Stimulated activated naive CD8-positive, alpha-beta T cell treated with anti-CD3 and anti-CD28 coated beads, Interleukin-15, amount 100 ng/mL, for 72 hours (primary cell): ENCODE measurements at regions not wholly inside any gene's neighbourhood (a gene's known extent, or its start where the extent isn't known, plus 50 kb on each side); places are given as distances from the start of the nearest gene placed in this dataset.

Experiments
- ATAC-seq: fragments of 150-1000 bp; cut with Tn5 transposase; 2 replicates; pipeline ENCODE4 v1.10.0; 2021; ENCODE audit warnings: mild to moderate bottlenecking, moderate library complexity
- DNase-seq, 2 donors: peaks; one replicate each; pipeline ENCODE4 v3.0.0; 2021 to 2022
- H3K27ac Mint-ChIP-seq, 2 donors: one replicate each; pipeline ENCODE4 v1.8.0; 2022; ENCODE audit warnings: mild to moderate bottlenecking in 2 of 2, mixed read lengths in 2 of 2, moderate library complexity in 2 of 2
- H3K27me3 Mint-ChIP-seq: one replicate; pipeline ENCODE4 v1.8.0; 2022; ENCODE audit warnings: mixed read lengths
- H3K4me1 Mint-ChIP-seq: one replicate; pipeline ENCODE4 v1.8.0; 2022; ENCODE audit warnings: mild to moderate bottlenecking, mixed read lengths
- H3K4me3 Mint-ChIP-seq, 2 donors: one replicate each; pipeline ENCODE4 v1.8.0; 2022; ENCODE audit warnings: mild to moderate bottlenecking in 2 of 2, mixed read lengths in 2 of 2, moderate library complexity in 1 of 2
- H3K9me3 Mint-ChIP-seq, 2 donors: one replicate each; pipeline ENCODE4 v1.8.0; 2022; ENCODE audit warnings: mixed read lengths in 2 of 2

DNA sequence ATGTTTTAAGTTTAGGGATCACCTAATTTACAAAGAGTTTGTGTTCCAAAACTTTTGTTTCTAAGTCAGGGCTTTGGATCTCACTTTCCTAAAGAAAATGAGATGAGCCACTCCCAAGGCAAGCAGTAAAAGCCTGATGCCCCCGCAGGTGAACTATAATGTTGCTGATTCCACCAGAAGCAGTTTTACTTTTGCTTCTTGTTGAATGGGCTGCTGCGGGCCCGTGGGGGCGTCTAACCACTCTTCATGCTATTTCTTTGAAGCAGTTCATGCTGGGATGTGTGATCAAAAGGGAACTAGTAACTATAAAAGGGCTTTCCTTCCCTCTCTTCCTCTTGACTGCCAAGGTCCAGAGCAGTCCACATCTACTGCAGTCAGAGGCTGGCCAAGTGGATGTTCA, 118.7 kb upstream of the NEBL start:
- ATAC-seq = peak; percentile 23

DNA sequence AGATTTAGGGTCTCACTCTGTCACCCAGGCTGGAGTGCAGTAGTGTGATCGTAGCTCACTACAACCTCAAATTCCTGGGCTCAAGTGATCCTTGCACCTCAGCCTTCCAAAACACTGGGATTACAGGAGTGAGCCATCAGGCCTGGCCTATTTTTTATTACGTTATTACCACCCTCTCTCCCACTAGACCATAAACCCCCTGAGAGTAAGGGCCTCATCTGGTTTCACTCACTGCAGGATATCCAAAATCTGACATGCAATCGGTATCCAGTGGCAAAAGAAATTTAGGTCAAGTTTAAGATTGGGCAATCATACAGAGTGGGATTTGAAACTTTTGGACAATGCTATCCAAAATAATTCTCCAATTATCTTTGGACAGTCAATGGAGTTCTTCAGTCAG, 117.0 kb upstream of the NEBL start:
- H3K4me1 Mint-ChIP-seq = no peaks in the 10 kb centered on the region
- no peak overlapping the region for H3K27ac Mint-ChIP-seq
- no peak for ATAC-seq
- H3K9me3 Mint-ChIP-seq = peaks cover 0 to 3% of the 10 kb centered on the region in 2 donors
- DNase-seq = no peak
- no peaks in the 10 kb centered on the region for H3K27me3 Mint-ChIP-seq
- H3K4me3 Mint-ChIP-seq = no peak overlapping the region

More for the DNA sequence above, 118.7 kb upstream of the NEBL start:
- peaks cover 10 to 16% of the 10 kb centered on the region in 2 donors for H3K9me3 Mint-ChIP-seq
- no peak overlapping the region for H3K4me3 Mint-ChIP-seq
- H3K27me3 Mint-ChIP-seq = no peaks in the 10 kb centered on the region
- H3K4me1 Mint-ChIP-seq = no peaks in the 10 kb centered on the region
- DNase-seq = no peak
- no peak overlapping the region for H3K27ac Mint-ChIP-seq

DNA sequence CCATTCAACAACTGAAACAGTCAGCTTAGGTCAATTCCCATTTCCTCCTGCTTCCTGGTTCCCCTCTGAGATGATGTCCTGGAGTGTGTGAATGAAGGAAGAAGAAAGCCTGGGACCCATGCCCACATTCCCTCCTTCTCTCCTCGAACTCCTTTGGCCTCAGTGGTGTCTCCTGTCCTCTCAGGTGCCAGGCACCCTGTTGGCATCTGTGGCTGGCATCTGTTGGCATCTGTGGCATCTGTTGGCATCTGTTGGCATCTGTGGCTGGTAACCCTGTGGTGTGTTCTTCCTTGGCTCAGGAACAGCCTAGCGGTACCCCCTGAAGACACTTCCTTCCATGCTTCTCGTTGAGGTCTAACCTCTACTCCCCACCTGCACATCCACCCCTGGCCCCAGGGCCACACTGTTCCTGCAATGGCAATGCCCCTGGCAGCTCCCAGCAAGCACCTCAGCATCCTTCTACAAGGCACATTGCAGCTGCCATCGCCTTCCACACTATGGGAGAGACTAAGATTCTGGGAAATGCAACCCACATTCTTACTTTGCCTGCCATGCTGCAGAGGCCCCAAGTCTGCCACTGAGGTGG, 114.4 kb upstream of the NEBL start:
- Mint-ChIP-seq H3K4me1 (no peaks in the 10 kb centered on the region), H3K27ac (no peak overlapping the region), H3K27me3 (no peaks in the 10 kb centered on the region), H3K4me3 (no peak overlapping the region), H3K9me3 (no peaks in the 10 kb centered on the region)
- ATAC-seq (no peak), DNase-seq (no peak)

DNA sequence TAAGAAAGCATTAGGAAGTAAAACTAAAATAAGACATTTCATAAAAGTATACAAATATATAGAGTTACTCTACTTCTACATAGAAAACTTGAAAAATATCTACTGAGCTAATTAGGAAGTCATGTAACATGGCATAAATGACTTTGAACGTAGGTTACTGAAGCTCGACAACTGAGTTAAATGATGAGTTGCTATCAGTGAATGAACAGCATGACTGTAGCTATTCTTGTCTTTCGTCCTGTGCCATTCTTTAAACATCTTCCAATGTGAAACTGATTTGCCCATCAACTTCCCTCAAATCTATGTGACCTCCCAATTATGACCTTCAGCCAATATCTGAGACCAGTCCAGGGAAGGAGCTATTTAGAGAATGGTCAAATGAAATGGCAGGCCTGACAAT, 113.5 kb upstream of the NEBL start:
- DNase-seq (no peak), ATAC-seq (no peak)
- peak overlapping the region; percentile 5 to 44 for H3K27ac Mint-ChIP-seq
- no peaks in the 10 kb centered on the region for H3K27me3 Mint-ChIP-seq
- no peak overlapping the region for H3K4me3 Mint-ChIP-seq
- no peaks in the 10 kb centered on the region for H3K9me3 Mint-ChIP-seq
- no peaks in the 10 kb centered on the region for H3K4me1 Mint-ChIP-seq

DNA sequence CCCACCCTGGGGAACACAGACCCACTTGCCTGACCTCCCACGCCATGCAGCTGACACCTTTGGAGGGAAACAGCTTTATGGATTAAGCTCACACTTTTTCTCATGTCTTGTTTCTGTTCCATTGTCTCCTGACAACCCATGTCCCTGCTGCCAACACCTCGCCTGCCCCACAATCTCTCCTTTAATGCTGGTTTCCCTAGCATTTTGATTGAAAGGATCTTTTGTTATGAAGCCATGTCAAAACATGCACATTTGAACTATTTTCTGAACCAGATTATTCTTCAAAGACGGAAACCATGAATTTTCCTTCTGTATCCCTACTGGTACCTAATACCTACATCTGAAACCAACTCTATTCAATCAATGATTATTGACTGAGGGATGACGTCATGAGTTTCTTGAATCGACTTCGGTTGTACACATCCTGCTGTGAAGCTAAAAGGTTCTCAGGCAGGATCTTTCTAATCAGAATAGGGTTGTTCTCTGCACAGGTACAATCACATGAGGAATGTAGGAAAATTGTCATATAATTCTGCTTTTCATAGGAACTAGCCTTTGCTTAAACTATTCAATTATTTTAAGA, 106.2 kb upstream of the NEBL start:
- Mint-ChIP-seq H3K9me3 (peaks cover 0 to 5% of the 10 kb centered on the region in 2 donors), H3K27me3 (peaks cover 7% of the 10 kb centered on the region), H3K27ac (peak overlapping the region in 1 of 2 donors; percentile 3), H3K4me1 (no peaks in the 10 kb centered on the region), H3K4me3 (no peak overlapping the region)
- no peak for DNase-seq
- ATAC-seq = no peak

DNA sequence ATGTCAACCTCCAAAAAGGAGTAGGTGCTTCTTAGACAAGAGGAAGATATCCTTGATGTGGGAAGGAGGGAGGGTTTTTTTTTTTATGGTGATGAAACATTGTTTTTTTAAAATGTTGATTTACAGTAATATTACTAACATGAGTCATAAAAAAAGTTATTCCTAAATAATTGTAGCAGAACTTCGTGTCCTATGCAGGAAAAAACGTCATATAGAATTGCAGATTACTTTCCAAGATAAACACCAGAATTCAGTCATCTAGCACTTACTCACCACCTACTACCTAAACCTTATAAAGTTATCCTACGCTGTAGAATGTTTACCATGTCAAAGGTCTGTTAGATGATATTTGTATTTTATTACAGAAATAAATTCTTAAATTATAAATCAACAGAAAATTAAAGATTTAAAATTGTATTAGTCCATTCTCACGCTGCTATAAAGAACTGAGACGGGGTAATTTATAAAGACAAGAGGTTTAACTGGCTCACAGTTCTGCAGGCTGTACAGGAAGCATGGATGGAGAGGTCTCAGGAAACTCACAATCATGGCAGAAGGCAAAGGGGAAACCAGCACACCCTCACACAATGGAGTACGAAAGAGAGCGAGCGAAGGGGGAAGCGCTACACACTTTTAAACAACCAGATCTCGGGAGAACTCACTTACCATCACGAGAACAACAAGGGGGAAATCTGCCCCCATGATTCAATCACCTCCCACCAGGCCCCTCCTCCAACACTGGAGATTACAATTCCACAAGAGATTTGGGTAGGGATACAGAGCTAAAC, 105.2 kb upstream of the NEBL start:
- no peak overlapping the region for H3K27ac Mint-ChIP-seq
- peaks cover 7% of the 10 kb centered on the region for H3K27me3 Mint-ChIP-seq
- DNase-seq = no peak
- ATAC-seq = no peak
- H3K4me3 Mint-ChIP-seq = no peak overlapping the region
- H3K4me1 Mint-ChIP-seq = no peaks in the 10 kb centered on the region
- peaks cover 0 to 5% of the 10 kb centered on the region in 2 donors for H3K9me3 Mint-ChIP-seq

DNA sequence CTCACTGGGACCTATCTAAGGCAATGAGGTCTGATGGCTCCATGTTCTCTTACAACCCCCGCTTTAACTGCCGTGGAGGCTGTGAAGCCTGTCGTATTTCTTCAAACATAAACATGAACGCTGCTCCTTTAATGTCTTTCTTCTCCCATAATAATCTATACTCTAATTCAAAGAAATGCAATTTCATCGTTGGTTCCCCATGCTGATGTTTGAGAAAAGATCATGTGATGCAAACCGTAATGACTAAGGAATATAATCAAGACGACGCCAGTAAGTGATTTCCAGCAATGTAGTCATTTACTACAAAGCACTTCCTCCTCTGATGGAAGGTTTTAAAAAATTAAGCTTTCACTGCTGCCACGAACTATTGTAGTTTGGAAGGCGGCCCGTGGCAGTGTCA, 102.6 kb upstream of the NEBL start:
- ATAC-seq = no peak
- Mint-ChIP-seq H3K4me1 (no peaks in the 10 kb centered on the region), H3K27me3 (peaks cover 7% of the 10 kb centered on the region), H3K27ac (no peak overlapping the region), H3K4me3 (no peak overlapping the region), H3K9me3 (peaks cover 0 to 5% of the 10 kb centered on the region in 2 donors)
- DNase-seq = no peak

DNA sequence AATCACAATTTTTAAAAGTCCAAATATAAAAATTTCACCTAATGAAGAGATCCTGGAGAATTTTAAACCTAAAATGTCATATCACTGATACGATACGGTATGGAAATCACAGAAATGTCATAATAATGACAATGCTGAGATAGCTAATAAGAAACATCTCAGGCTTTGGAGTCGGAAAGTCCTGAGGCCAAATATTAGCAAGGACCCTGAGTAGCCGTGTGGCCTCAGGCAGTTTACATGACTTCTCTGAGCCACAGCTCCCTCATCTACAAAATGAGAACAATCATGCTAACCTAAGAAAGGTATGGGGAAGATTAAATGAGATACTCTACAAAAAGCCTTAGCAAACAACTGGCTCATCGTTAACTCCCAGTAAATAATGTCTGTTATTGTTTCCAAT, 100.9 kb upstream of the NEBL start:
- Mint-ChIP-seq H3K27me3 (peaks cover 3% of the 10 kb centered on the region), H3K9me3 (peaks cover 0 to 2% of the 10 kb centered on the region in 2 donors), H3K4me3 (no peak overlapping the region), H3K27ac (no peak overlapping the region), H3K4me1 (no peaks in the 10 kb centered on the region)
- DNase-seq (no peak), ATAC-seq (no peak)

DNA sequence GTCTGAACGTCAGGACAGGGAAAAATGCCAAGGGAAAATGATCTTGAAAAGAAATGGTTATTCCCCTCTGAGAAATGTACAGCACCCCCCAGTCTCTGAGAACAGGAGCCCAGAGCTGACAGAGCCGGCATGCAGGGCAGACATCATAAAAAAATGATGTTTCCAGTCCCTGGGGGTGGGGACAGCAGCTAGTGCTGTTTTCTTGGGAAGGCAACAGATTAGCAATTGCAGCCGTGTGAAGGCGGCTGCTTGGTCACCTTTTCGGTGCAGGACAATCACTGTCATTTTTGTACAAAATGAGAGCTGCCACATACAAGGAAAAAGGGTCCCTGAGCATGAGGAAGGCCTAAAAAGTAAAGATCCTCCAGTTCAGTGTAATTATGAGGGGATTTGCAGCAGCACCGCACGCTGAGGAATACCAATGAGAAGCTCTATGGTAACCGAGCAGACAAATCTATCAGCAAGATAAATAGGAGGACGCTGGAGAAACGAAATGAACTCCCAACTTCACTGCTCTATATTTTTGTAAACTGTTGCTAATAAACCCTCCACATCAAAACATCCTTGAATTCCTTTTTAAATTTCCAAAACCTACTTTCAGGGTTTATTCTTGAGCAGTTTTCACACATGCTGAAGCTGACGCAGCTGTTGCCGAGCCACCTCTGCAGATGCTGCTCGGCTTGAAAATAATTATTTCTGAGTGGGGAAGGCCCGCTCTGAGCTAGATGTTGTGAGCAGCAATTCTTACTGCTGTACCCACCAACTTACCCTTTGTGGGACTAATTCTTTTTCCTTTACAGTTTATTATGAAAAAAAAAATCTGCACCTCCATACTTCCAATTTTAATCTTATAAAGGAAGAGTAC, 98.2 kb upstream of the NEBL start:
- H3K4me3 Mint-ChIP-seq = no peak overlapping the region
- DNase-seq (no peak), ATAC-seq (no peak)
- H3K27ac Mint-ChIP-seq = no peak overlapping the region
- no peaks in the 10 kb centered on the region for H3K27me3 Mint-ChIP-seq
- no peaks in the 10 kb centered on the region for H3K9me3 Mint-ChIP-seq
- no peaks in the 10 kb centered on the region for H3K4me1 Mint-ChIP-seq

DNA sequence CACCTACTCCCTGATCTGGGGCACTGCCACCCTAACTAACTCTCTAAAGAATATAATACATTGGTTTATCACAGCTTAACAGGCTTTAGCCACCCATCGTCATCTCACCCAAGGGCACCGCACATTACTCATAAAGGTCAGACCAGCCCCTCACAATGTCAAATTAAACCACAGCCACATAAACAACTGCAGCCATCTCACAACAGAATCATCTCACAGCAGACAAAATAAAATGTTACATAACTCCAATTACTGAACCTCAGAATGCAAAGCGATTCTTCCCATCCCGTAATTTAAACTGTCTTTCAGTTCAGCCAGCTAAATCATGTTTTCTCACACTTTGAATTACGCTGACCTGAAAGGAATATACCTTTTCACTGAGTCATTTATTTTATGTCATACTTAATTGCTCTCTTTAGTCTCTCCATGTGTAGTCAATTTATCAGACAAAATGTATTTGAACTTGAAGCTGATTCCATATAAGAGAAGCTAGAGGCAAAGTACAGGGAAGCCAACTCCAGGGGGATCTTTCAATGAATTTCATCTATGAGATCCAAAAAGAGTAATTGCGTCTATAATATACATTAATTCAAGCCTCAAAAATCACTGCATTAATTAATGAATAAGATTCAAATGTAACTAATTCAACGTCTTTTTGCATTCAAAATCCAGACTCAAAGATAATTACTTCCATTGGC, 96.9 kb upstream of the NEBL start:
- H3K27ac Mint-ChIP-seq = no peak overlapping the region
- H3K4me3 Mint-ChIP-seq = no peak overlapping the region
- no peaks in the 10 kb centered on the region for H3K9me3 Mint-ChIP-seq
- no peaks in the 10 kb centered on the region for H3K27me3 Mint-ChIP-seq
- H3K4me1 Mint-ChIP-seq = no peaks in the 10 kb centered on the region
- DNase-seq (no peak), ATAC-seq (no peak)

DNA sequence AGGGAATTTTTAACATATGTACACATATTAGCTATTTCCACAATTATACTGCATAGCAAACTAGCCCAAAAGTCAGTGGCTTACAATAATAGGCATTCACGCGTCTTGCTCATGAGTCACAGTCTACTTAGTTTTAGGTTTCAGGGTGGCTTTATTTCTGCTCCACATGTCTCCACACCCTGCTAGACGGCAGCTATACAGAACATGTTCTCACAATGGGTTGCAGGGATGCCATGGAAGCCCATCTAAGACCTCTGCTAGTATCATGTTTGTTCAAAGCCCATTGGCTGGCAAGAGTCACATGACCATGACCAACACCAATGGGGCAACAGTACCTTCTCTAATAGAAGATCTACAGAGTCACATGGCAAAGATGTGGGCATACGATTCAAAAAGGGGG, 96.3 kb upstream of the NEBL start:
- DNase-seq = no peak

DNA sequence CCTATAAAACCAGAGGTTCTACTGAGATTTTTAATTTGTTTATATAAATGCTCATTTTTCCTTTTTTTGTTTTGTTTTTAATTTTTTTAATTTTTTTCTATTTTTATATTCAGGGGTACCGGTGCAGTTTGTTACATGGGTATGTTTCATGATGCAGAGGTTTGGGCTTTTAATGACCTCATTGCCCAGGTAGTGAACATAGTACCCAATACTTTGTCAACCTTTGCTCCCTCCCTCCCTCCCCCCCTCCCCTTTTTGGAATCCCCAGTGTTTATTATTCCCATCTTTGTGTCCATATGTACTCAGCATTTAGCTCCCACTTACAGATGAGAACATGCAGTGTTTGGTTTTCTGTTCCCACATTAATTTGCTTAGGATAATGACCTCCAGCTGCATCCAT, 94.4 kb upstream of the NEBL start:
- no peak overlapping the region for H3K4me3 Mint-ChIP-seq
- no peaks in the 10 kb centered on the region for H3K27me3 Mint-ChIP-seq
- peaks cover 0 to 6% of the 10 kb centered on the region in 2 donors for H3K9me3 Mint-ChIP-seq
- ATAC-seq (no peak), DNase-seq (no peak)
- H3K27ac Mint-ChIP-seq = no peak overlapping the region
- no peaks in the 10 kb centered on the region for H3K4me1 Mint-ChIP-seq

More for the DNA sequence above, 96.3 kb upstream of the NEBL start:
- H3K4me1 Mint-ChIP-seq = no peaks in the 10 kb centered on the region
- no peak overlapping the region for H3K4me3 Mint-ChIP-seq
- H3K9me3 Mint-ChIP-seq = peaks cover 0 to 4% of the 10 kb centered on the region in 2 donors
- no peaks in the 10 kb centered on the region for H3K27me3 Mint-ChIP-seq
- no peak for ATAC-seq
- no peak overlapping the region for H3K27ac Mint-ChIP-seq

DNA sequence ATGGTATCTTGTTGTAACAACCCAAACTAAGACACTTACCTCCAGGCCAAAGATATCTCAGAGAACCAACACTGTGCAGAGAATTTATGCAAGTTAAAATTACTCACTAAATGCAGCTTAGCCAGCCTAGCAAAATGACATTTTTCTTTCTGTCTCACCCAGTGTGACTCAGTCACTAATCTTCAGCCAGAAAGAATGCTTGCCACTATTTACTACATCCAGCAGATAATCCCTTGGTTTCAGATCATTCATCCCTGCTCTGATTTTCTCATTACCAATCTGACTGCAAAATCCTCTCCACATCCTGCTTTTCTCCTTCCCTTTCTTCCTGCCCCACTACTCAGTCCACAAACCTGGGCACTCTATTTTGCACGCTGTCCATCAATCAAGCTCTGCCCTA, 93.5 kb upstream of the NEBL start:
- Mint-ChIP-seq H3K27ac (no peak overlapping the region), H3K9me3 (peaks cover 0 to 6% of the 10 kb centered on the region in 2 donors), H3K27me3 (no peaks in the 10 kb centered on the region), H3K4me1 (no peaks in the 10 kb centered on the region), H3K4me3 (no peak overlapping the region)
- no peak for DNase-seq
- no peak for ATAC-seq

DNA sequence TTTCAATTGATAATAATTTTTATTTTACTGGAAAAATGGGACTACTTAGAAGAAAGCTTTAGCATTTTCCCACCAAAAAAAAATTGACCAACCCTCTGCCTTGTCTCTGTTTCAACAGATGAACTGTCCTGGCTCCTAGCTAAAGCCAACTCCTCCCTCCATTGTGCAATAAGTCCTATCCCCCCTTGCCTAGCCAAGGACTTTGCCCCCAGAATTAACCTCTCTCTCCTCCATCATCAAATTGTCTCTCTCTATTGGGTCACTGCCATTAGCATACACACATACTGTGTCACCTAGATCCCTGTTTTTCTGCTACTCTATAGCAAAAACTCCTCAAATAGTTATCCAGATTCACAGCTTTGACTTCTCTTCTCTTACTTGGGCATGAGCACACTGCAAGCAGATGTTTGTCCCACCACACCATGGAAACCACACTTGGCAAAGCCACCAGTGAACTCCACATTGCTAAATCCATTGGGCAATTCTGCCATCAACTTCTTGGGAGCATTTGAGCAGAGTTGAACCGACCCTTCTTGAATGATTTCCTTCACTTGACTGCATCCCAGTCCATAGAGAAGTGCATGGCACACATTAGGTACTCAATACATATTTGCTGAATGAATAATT, 91.4 kb upstream of the NEBL start:
- Mint-ChIP-seq H3K27me3 (no peaks in the 10 kb centered on the region), H3K27ac (no peak overlapping the region), H3K4me1 (no peaks in the 10 kb centered on the region), H3K9me3 (peaks cover 0 to 6% of the 10 kb centered on the region in 2 donors), H3K4me3 (no peak overlapping the region)
- no peak for DNase-seq
- ATAC-seq = no peak

DNA sequence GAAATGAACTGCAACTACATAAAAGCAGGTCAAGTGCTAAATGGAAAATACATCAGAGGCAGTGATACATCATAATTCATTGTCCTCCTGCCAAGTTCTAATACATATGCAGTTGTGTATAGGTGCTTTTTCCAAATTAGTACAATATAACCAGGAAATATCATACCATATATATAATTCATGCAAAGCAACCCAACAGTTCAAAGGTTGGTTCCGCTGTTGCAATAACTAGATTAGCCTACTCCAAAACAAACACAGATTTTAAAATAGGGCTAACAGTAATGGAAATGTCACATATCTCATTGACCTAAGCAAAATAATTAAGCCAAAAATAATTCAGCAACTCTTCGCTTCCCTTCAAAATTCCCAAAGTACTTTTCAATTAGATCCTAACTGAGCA, 88.9 kb upstream of the NEBL start:
- H3K9me3 Mint-ChIP-seq = peaks cover 6% of the 10 kb centered on the region in 2 donors
- DNase-seq = no peak
- ATAC-seq = no peak
- H3K27ac Mint-ChIP-seq = no peak overlapping the region
- H3K27me3 Mint-ChIP-seq = no peaks in the 10 kb centered on the region
- no peak overlapping the region for H3K4me3 Mint-ChIP-seq
- H3K4me1 Mint-ChIP-seq = no peaks in the 10 kb centered on the region
